Fibroblast of mammary gland (primary cell): ENCODE measurements at regions not wholly inside any gene's neighbourhood (a gene's known extent, or its start where the extent isn't known, plus 50 kb on each side); places are given as distances from the start of the nearest gene placed in this dataset.

Source experiments
- DNase-seq: peaks from one replicate; pipeline ENCODE4 v3.0.0-alpha.2; 2010; ENCODE audit warnings: low read depth
- H3K4me3 ChIP-seq: 2 replicates; pipeline ENCODE4 v1.5.1; 2011; ENCODE audit warnings: low read depth, mild to moderate bottlenecking, low read length, moderate library complexity; ENCODE audit not compliant: control insufficient read depth
- CTCF ChIP-seq: conservative IDR thresholded peaks from 2 replicates; pipeline ENCODE4 v1.5.1; 2011; ENCODE audit warnings: low read depth, low read length, inconsistent platforms; ENCODE audit not compliant: control insufficient read depth, insufficient read depth

GRCh38 chr10:33826186-33826585, 491.7 kb upstream of the NRP1 start:
- H3K4me3 ChIP-seq: no peak overlapping the region
- DNase-seq: no peak
- no peak for TF ChIP-seq CTCF

- H3K4me3 ChIP-seq: no peak overlapping the region
- no peak for DNase-seq
- no peak for TF ChIP-seq CTCF
These were observed 488.3 kb upstream of the NRP1 start for GRCh38 chr10:33822774-33823173.

GRCh38 chr10:33820531-33820930, 486.1 kb upstream of the NRP1 start:
- no peak overlapping the region for H3K4me3 ChIP-seq
- DNase-seq: no peak
- TF ChIP-seq CTCF: no peak

GRCh38 chr10:33819206-33819605, 484.7 kb upstream of the NRP1 start:
- TF ChIP-seq CTCF: no peak
- DNase-seq: peak; percentile 48
- no peak overlapping the region for H3K4me3 ChIP-seq

GRCh38 chr10:33818343-33818742, 483.9 kb upstream of the NRP1 start:
- no peak for DNase-seq
- no peak for TF ChIP-seq CTCF
- no peak overlapping the region for H3K4me3 ChIP-seq

- no peak for TF ChIP-seq CTCF
- no peak for DNase-seq
- no peak overlapping the region for H3K4me3 ChIP-seq
These were observed 483.1 kb upstream of the NRP1 start for GRCh38 chr10:33817605-33818004.

GRCh38 chr10:33815776-33816175, 481.3 kb upstream of the NRP1 start:
- DNase-seq: no peak
- no peak for TF ChIP-seq CTCF
- H3K4me3 ChIP-seq: no peak overlapping the region
